ENCODE measurements at regions not wholly inside any gene's neighbourhood (a gene's known extent, or its start where the extent isn't known, plus 50 kb on each side); places are given as distances from the start of the nearest gene placed in this dataset.

DNA sequence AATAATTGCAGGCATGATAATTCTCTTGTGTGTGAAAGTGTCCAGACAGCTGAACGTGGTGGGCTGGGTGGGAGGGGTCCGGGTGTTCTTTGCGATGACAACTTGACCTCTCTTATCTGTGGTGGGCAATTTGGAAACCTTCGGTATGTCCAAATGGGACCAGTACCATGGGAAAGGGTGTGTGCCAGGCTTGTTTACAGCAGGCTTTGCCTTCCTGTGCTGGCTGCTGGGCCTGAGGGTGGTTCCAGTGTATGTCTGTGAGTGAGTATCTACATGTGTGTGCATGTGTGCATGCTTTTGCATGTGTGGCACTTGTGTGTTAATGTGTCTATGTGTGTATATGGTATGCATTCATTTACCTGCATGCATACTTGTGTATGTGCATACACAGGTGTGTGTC, 166.4 kb downstream of the GADD45G start:
- DNase-seq: no peak

DNA sequence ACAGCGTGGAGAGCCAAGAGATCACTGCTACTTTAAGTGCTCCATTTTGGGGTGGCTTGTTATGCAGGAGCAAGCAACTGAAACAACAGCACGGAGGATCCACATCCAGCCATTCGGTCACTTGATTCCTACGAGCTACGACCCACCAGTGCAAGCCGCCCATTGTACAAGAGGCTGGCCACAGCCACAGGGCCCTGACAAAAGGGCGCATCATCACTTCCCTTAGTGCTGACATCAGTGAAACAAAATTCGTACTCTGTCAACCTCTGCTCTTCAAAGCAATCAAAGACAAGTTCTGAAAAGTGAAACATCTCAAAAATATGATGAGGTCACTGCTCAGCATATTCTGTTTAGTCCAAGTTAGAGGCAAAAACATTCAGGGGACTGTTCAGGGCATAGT, 168.4 kb downstream of the GADD45G start:
- no peak for DNase-seq

DNA sequence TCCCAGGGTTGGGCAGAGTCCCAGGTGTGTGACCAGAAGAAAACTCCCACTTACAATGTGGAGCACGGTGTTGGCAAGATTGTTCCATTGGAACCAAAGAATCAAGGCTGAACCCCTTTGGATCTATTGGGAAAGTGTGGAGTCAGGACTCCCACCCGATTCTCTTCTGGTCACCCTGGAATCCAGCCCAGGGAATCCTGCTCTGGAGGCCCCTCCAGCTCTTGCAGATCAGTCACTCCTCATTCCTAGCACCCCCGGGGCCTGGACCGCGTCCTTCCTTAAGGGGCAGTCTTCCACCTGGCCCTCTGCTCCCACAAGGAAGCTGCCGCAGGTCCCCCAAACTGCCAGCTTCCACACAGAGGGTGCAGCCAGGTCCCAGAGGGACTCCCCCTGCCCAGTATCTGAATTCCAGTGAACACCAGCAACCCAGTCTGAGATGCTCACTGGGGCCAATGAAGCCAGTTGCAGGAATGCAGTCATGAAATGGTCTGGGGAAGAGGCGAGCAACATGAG, 170.1 kb downstream of the GADD45G start:
- no peak for DNase-seq

DNA sequence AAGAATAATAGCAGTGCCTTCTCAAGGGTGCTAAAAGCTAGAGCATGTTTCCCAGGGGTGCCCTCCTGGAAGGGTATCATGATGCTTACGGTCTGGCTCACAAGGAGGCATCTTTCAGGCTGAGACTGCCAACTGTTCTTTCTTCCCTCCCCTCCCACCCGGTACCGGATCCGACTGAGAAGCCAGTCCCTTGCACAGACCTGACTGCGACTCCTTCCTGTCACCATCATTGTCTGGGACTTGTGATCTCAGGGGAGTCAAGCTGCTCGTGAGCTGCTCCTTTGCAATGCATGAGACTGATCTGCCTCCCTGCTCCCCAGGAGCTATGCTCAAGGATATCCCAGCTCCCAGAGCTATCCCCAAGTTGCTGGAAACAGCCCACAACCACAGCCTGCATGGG, 170.8 kb downstream of the GADD45G start:
- no peak for DNase-seq

DNA sequence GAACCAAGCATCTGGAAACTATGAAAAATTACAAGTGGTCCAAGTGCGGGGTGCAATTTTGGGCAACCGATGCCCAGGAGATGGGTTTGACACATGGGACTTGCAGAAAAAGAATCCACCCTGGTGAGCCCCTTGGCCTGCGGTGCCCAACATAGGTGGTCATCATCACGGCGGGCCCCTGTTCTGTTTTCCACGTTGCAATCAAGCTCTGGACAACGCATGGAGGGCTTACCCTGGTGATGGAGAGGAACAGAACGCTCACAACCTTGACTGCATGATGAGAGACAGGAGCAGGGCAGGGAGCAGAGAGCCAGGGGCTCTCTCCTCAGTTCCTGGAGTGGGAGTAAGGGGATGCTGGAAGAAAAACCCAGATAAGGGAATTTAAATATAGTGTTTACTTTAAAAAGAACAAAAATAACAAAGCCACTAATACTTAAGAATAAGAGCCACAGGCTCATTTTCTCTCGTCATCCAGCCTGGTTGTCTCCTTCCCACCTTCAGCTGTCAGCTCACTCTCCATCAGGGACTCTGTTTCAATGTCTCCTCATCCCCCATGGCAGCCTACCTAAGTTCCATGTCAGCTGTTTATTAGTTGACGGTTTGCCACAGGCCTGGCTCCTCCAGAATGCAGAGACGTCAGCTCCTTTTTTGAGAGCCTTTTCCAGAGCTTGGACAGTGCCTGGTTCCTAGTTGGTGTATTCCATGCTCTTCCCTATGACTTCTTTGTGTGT, 172.1 kb downstream of the GADD45G start:
- DNase-seq: no peak

DNA sequence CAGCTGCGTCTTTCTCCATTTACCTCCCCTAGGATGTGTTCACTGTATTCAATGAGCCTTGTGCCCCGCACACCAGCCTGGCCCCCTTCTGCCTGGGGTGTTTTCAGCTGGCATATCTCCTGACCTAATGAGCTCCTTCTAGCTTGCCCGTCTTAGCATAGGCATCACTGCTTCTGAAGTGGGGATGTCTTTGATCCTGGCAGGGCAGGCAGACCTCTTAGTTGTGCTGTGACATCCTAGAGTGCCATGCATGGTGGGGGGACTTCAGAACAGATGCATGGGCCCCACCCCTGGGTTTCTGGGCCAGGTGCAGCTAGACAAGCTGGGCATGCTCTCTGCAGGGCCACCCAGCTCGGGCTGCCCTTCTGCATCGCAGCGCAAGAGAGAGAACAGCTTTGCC, 172.7 kb downstream of the GADD45G start:
- no peak for DNase-seq

DNA sequence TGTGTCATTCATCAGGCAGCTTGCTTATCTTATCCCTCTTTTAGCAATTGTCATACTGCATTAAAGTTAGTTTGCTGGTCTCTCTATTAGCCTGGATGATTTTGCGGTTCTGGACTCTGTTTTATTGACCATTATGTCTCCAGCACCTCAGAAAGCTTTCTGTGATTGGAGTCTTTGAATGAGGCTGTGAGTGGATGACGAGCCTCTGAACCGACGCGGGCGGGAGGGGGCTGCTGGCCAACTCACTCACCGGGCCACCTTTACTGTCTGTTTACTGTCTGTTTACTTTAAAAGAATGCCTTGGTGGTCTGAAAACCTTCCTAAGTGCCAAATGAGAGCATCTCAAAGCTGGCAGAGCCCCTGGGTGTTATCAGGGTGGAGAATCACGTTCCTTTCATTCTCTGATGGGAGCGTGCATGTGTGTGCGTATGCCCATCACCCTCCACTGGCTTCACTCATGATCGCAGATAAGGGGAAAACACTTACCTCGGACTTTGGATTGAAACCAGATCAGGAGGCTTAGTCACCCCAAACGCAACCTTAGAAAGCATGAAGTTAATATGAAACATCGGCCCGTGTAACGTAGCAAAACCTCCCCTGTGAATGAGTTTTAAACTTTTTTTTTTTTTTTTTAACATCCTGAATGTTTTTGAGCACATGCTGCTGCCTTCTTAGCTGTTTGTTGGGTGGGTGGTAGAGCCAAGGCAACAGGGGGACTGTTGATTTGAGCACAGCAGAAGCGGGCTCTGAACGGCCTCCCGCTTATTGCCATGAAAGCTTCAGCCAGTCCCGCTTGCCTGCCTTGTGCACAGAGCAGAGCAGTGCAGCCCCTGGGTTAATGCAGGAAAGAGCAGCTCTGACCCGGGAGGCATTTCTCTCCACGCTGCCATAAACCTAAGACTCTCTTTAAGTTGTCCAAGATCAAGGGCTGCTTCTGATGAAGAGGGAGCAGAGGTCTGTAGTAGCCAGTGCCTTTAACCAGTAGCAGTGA, 173.6 kb downstream of the GADD45G start:
- DNase-seq: no peak

DNA sequence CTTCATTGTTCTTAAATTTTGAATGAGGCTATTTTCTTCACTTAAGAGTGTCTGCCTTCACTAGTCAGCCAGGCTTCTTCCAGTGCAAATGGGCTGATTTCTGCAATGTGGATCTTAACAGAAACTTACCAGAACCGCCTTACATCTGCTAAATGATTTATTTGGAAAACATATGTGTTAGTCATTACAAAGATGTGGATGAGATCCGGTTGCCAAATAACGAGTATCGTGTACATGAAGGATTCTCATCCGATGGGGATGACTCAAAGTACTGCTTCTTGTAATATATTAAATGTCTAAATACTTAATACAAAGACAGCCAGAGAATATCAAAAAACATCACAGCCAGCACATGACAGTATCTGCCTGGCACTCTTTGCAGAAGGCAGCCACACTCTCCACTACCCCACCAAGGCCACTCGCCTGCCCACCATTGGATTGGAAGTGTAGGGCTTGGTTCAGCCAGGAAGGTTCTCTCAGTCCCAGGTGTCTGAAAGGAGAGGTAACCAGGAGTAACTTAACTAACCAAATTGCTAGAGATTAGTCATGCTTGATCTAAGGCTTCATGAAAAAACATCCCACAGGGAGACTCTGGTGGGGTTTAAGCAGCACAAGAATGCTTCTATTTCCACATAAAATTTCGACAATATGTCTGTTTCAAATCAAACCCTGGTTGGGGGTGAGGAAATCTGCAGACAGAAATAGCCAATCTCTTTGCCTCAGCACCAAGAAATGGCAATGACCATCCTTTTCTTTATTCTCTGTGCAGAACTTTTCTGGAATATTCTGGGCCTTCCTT, 174.8 kb downstream of the GADD45G start:
- DNase-seq: no peak

DNA sequence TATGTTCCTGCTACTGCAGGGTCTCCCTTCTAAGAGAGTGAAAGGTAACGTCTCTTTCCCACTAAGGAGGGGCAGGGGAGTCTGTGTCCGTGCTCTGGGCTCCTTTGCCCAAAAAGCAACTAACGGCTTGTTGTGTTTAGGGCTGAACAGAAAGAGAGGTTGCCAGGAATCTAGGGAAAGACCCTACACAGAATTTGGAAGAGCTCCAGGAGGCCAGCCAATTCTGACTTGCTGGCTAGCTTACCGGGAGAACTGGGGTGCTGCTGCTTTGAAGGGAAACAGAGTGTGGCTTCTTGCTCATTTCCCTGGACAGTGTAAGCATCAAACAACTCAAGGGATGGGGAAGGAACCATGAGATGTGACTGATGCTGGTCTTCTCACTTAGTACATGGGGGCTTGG, 176.1 kb downstream of the GADD45G start:
- DNase-seq: no peak

DNA sequence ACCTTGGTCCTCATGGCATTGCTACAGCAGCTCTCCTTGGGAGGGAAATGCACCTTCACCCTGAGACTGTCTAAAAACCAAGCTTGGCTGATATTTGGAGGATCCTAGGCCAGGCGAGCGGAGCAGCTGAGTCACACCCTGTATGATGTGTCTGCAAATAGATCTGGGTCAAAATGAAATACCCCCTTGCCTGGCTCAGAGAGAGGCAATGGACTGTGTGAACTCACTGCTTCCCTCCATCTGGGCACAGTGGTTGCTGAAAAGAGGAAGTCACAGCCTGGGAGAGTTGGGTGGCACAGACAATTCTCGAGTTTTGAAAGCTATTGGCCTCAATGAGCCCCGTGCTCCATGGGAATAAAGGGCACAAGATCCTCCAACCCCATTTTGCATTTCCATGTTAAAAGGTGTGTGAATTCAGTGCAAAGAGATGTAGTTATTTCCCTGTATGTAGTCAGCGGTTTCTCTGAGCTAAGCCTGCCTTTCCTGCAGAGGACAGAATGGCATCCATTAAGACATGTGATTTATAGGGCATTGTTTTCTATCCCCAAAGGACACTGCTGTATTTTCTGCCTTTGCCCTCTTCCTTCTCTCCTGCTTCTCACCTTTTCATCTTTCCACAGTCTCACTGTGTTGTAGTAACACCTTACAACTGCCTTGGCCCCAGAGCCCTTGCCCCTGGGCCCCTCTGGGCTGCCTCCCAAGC, 177.2 kb downstream of the GADD45G start:
- DNase-seq: no peak

DNA sequence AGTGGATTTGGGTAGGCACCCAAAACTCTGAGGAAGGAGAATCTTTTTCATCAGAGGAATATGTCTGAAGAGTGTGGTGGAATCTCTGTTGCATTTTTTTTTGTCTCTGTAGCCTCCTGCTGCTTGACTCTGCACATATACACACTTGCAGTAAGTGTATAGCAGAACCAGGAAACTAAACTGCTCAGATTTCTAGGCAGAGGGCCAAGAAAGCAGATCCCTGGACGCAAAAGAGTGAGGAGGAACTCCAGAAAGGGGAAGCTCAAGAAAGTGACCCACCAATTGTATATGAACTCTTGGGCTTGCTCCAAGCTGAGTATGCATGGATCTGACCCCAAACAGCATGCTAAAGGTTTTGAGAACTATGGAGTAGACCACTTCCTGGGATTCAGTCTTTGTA, 181.8 kb downstream of the GADD45G start:
- DNase-seq: no peak

DNA sequence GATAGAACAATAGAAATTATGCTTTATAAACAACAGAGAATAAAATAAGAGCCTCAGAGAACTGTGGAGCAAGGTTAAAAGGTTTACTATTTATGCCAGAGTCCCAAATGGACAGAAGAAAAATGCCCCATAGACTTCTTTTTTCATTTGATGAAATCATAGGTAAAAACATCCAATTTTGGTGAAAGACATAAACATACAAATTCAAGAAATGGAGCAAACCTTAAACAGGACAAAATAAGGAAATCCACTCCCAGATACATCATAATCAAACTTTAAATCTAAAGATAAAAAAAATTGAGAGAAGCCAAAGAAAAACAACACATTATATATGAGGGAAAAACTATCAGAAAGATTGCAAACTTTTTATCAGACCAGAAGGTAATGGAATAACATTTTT, 182.8 kb downstream of the GADD45G start:
- no peak for DNase-seq

DNA sequence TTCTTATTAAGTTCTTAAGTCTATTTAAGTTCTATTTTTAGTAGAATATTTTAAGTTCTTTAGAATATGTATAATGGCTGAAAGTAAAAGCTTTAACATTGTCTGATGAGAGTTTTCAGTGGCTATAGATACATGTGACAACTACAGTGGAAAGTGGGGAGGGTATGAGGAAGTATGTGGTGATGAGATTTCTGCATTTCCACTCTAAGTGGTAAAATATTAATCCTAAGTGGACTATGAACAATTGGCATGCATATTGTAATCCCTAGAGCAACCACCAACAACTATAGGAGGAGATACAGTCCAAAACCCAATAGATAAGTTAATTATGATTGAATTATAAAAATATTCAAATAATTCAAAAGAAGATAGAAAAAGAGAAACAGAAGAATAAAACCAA, 183.6 kb downstream of the GADD45G start:
- no peak for DNase-seq

DNA sequence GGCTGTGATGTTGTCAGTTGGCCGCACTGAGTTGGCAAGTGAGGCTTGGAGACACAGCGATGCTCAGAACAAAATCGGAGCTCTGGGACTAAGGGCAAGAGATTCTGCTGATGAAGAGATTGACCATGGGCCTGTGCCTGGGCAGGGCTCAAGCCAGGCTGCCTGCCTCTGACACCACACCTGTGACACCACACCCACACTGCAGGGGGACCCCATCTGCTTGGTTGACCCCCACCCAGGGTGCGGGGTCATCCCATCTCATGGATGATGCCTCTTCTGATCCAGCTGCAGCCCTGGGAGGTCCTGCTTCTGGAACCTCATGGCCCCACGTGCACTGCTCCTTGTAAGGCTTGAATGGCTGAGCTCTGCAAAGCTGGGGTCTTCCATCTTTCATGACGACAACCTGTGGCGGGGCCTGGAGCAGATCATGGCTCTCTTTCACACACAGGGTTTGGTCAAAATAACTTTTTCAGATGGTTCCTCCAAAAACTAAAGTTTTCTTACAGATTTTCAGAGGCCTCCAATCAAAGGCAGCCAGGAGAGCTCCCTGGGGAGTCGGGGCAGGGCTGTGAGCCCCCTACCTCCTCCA, 185.2 kb downstream of the GADD45G start:
- no peak for DNase-seq

DNA sequence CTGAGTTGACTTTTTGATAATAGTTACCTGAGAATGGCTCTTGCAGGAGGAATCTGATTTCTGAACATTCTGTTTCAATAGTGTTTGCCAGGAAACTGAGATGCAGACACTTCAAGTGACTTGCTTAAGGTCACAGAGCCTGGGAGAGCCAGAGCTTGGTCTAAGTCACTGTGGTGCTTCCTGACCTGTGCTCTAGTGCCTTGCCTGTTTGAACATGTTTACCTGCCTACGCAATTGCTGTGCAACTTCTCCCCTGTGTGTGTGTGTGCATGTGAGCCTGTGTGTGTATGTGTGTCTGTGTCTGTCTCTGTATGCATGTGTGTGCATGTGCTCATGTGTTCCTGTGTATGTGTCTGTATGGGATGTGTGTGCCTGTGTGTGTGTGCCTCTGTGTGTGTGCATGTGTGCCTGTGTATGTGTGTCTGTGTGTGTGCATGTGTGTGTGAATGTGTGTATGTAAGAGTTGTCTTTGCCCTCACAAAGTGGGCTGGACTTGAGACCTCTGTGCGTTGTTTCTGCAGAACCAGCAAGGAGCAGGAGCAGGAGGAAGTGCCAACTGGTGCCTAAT, 185.8 kb downstream of the GADD45G start:
- no peak for DNase-seq

DNA sequence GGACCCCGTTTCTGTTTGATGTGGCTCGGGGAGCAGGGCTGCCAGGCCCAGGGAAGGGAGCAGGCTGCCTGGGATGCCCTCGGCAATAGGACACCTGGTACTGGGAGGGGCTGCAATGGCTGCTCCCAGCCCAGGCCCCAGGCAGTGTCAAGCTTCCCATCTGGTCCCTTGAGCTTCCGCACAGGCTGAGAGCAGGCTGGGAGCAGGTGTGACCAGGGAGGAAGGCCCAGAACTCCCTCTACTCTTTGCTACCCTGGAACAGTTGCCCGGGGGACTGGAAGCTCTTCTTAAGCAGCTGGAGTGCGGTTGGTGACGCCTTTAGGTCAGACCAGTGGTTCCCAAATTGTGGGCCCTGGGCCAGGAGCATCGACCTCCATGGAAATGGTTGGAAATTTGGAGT, 186.9 kb downstream of the GADD45G start:
- no peak for DNase-seq

DNA sequence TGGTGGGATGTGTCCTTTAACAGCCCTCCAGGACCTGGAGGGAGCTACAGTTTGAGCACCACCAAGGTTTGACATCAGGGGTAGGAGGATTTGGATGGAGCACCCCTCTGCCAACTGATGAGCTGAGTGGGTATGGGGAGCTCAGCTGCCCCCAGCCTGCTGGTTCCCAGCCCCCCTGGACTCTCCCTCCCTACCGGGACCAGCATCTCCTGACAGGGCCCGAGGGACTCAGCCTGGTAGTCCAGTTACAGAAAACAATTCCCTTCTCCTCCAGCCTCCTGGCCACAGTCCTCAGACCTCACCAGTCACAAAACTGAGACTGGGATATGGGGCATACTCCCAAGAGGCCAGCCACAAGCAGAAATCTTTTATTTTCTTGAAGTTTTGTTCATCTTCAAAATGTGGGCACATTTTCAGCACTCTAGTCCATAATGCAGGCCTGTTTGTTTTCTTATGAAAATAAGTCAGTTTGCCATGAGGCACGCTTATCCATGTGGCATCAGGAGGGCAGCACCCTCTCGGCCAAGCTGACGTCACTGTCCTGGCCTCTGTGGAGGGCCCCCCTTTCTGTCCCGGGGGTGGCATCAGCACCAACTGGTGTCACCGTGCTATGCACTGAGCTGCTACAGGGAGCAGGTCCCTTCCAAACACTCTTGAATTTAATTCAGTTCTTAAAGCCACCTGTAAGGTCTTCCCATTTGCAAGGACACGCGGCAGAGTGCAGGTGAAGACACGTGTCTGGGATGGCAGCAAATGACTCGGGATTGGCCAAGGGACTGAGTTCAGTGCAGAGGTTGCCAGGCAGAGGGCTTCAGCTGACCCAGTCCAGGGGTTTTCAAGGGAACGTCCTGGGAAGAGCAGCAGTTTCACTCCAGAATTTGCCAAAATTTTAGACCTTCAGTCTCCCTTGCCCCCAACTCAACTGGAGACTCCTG, 187.6 kb downstream of the GADD45G start:
- no peak for DNase-seq

DNA sequence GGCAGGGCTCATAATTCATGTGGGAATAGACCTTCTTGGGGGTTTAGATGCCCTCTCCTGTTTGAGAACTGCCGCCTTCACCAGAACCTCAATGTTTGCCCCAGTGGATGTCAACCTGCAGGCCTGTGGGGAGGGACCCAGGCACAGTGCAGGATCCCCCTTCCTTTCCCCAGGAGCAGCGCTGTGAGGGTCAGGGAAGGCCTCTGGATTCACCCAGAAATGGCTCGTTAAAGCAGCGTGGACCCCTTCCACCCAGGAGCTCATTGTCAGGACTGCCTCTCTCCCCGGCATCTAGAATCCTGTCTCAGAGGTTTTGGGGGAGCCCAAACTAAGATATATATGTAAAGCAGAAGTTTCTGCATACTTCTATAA, 188.3 kb downstream of the GADD45G start:
- DNase-seq: no peak

DNA sequence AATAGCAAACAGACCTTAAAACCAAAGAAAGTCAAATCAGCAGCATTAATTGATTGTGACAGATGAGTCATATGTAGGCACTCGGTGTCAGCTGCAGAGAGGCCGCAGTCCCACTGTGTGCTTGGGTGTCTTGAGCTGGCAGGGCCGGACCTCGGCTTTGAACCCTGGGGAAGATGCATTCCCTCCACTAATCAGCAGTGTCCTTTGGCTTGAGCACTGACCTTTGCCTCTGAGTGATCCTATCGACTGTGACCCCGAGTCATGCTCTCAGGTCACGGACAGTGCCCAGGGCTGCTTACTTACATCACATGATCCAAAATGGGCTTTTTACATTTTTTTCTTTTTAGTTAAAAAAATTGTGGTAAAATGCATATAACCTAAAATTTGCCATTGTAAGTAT, 188.7 kb downstream of the GADD45G start:
- DNase-seq: no peak

DNA sequence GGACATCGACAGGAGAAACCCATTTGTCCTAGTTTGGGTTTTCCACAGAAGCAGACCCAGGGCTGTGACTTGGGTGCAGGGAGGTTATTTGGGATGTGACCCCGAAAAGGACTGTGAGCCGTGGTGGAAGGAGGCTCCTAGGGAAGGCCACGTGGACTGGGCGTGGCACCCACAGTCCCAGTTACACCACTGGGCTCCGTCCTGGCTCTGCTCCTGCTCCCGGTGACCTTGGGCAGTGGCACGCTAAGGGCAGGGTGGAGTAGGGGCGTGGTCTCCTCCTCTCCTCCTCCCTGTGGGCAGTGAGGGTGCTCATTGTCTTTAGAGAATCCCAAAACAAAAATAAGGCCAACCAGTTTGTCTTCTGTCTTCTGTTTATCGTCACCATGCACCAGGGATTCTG, 190.1 kb downstream of the GADD45G start:
- DNase-seq: no peak
